AG09309 (cell line): ENCODE measurements at regions not wholly inside any gene's neighbourhood (a gene's known extent, or its start where the extent isn't known, plus 50 kb on each side); places are given as distances from the start of the nearest gene placed in this dataset.

Experiments
- DNase-seq: peaks from one replicate; pipeline ENCODE4 v3.0.0-alpha.2; 2010; ENCODE audit warnings: low read depth
- H3K4me3 ChIP-seq: 2 replicates; pipeline ENCODE4 v1.5.1; 2011; ENCODE audit warnings: mild to moderate bottlenecking, low read depth, low read length, moderate library complexity; ENCODE audit not compliant: control insufficient read depth
- TF ChIP-seq, protein P1 (sequence below): IDR thresholded peaks from 2 replicates; pipeline ENCODE4 v1.5.1; 2011; ENCODE audit warnings: mild to moderate bottlenecking, low read depth, low read length, inconsistent platforms; ENCODE audit not compliant: insufficient read depth, control insufficient read depth; ENCODE audit errors: missing control alignments

- TF ChIP-seq, protein P1, sequence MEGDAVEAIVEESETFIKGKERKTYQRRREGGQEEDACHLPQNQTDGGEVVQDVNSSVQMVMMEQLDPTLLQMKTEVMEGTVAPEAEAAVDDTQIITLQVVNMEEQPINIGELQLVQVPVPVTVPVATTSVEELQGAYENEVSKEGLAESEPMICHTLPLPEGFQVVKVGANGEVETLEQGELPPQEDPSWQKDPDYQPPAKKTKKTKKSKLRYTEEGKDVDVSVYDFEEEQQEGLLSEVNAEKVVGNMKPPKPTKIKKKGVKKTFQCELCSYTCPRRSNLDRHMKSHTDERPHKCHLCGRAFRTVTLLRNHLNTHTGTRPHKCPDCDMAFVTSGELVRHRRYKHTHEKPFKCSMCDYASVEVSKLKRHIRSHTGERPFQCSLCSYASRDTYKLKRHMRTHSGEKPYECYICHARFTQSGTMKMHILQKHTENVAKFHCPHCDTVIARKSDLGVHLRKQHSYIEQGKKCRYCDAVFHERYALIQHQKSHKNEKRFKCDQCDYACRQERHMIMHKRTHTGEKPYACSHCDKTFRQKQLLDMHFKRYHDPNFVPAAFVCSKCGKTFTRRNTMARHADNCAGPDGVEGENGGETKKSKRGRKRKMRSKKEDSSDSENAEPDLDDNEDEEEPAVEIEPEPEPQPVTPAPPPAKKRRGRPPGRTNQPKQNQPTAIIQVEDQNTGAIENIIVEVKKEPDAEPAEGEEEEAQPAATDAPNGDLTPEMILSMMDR = no peak
- no peak overlapping the region for H3K4me3 ChIP-seq
- DNase-seq = no peak
These were observed 88.1 kb upstream of the IGFBP3 start for GRCh38 chr7:46009211-46009610.

DNA sequence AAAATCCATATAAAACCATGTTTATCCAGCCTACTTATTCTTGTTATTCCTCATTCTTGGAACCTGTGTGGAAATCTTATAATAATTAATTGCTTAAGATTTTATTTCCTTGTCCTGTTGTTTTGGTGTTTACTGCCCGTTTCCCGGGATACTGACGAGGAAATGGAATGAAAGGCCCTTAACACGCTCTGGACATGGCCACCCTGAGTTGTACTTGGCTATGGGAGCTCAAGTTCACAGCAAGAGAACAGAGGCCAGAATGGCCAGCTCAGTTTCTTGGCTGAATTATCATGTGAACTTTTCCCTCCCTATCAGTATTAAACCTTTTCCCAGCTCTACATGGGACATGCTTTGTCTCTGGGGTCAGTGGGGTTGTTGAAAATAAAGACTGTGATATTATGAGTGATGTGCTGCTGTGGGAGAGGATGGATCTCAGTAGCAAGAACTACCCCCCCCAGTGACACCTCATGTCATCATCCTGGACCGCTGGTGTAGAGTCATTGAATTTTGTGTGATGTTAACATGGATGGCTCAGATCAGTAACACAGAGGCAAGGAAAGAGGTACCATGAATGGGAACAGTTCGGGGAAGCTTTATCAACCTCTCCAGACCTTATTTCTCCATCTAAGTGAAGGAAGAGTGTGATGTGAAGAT is 87.0 kb upstream of the IGFBP3 start:
- DNase-seq = no peak
- TF ChIP-seq, protein P1 = no peak
- no peak overlapping the region for H3K4me3 ChIP-seq

- TF ChIP-seq, protein P1 = no peak
- no peak overlapping the region for H3K4me3 ChIP-seq
- no peak for DNase-seq
These were observed 86.1 kb upstream of the IGFBP3 start for GRCh38 chr7:46007194-46007593.

- H3K4me3 ChIP-seq = no peak overlapping the region
- TF ChIP-seq, protein P1 = no peak
- DNase-seq = no peak
These were observed 85.7 kb upstream of the IGFBP3 start for GRCh38 chr7:46006723-46007122.

GRCh38 chr7:46006212-46006611 is 85.1 kb upstream of the IGFBP3 start:
- no peak for DNase-seq
- no peak overlapping the region for H3K4me3 ChIP-seq
- TF ChIP-seq, protein P1 = no peak

GRCh38 chr7:46004965-46005364 is 83.9 kb upstream of the IGFBP3 start:
- DNase-seq = no peak
- H3K4me3 ChIP-seq = no peak overlapping the region
- TF ChIP-seq, protein P1 = no peak
